ENCODE measurements at regions not wholly inside any gene's neighbourhood (a gene's known extent, or its start where the extent isn't known, plus 50 kb on each side); places are given as distances from the start of the nearest gene placed in this dataset.

DNA sequence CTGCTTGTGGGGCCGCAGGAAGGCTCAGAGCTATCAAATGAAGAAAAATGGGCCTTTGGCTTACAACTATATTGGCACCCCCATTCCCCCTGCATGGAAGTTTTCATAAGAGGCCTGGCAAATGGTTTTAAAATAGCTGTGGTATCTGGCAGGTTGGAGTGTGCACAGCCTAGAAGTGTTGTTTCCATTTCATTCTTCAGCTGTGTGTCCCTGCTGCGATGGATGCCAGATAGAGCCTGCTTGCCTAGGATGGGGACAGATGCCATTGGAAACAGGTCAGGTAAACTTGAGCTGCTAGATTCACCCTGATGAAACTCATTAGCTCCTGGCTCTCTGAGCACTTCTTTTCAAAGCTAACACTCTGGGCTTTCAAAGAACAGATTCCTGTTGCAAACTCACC lies 183.3 kb downstream of the IRX1 start:
- TF ChIP-seq, protein P1, sequence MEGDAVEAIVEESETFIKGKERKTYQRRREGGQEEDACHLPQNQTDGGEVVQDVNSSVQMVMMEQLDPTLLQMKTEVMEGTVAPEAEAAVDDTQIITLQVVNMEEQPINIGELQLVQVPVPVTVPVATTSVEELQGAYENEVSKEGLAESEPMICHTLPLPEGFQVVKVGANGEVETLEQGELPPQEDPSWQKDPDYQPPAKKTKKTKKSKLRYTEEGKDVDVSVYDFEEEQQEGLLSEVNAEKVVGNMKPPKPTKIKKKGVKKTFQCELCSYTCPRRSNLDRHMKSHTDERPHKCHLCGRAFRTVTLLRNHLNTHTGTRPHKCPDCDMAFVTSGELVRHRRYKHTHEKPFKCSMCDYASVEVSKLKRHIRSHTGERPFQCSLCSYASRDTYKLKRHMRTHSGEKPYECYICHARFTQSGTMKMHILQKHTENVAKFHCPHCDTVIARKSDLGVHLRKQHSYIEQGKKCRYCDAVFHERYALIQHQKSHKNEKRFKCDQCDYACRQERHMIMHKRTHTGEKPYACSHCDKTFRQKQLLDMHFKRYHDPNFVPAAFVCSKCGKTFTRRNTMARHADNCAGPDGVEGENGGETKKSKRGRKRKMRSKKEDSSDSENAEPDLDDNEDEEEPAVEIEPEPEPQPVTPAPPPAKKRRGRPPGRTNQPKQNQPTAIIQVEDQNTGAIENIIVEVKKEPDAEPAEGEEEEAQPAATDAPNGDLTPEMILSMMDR (IDR thresholded peaks at IDR 0.05) = no peak
- no peak for TF ChIP-seq EZH2 (IDR thresholded peaks at IDR 0.05; ENCODE audit: borderline replicate concordance, insufficient read depth, low read depth, low read length, poor library complexity, severe bottlenecking)
